PFSK-1 (cell line): ENCODE measurements at regions not wholly inside any gene's neighbourhood (a gene's known extent, or its start where the extent isn't known, plus 50 kb on each side); places are given as distances from the start of the nearest gene placed in this dataset.

ENCODE experiments used
- FOXP2 ChIP-seq: optimal IDR thresholded peaks from 2 replicates; pipeline ENCODE3; 2011; ENCODE audit warnings: borderline replicate concordance, control low read depth, inconsistent platforms; ENCODE audit not compliant: insufficient read depth; ENCODE audit errors: extremely low read length, extremely low read depth
- POLR2AphosphoS5 ChIP-seq: IDR thresholded peaks from 2 replicates; pipeline ENCODE4 v1.6.1; 2012; ENCODE audit warnings: low read depth, mild to moderate bottlenecking, control low read depth, low read length, moderate library complexity
- REST ChIP-seq, 2 experiments: IDR thresholded peaks; 2 replicates each; pipeline versions ENCODE4 v1.6.1 to v1.8.0; 2011 to 2012; ENCODE audit warnings: low read depth in 2 of 2, low read length in 2 of 2, control low read depth in 1 of 2, inconsistent platforms in 1 of 2, mild to moderate bottlenecking in 1 of 2, moderate library complexity in 1 of 2; ENCODE audit not compliant: insufficient read depth in 1 of 2
- SIN3A ChIP-seq: IDR thresholded peaks from 2 replicates; pipeline ENCODE4 v1.6.1; 2012; ENCODE audit warnings: mild to moderate bottlenecking, low read length, moderate library complexity, borderline replicate concordance; ENCODE audit not compliant: insufficient read depth
- TAF1 ChIP-seq: IDR thresholded peaks from 2 replicates; pipeline ENCODE4 v1.6.1; 2012; ENCODE audit warnings: low read length, control low read depth, borderline replicate concordance; ENCODE audit not compliant: insufficient read depth

- TF ChIP-seq TAF1 (no peak), REST (IDR thresholded peaks at IDR 0.05; ENCODE audit: insufficient read depth in 1 of 2, low read depth in 2 of 2, low read length in 2 of 2) (no peak), FOXP2 (no peak), POLR2AphosphoS5 (no peak), SIN3A (no peak)
Observed at GRCh38 chr16:48812856-48813255, 202.9 kb upstream of the N4BP1 start.

- TF ChIP-seq TAF1 = no peak
- TF ChIP-seq FOXP2 = no peak
- no peak for TF ChIP-seq REST (IDR thresholded peaks at IDR 0.05; ENCODE audit: insufficient read depth in 1 of 2, low read depth in 2 of 2, low read length in 2 of 2)
- no peak for TF ChIP-seq SIN3A
- TF ChIP-seq POLR2AphosphoS5 = no peak
Observed at GRCh38 chr16:48811478-48811877, 201.5 kb upstream of the N4BP1 start.

- TF ChIP-seq FOXP2 (no peak), POLR2AphosphoS5 (no peak), TAF1 (no peak), SIN3A (no peak), REST (IDR thresholded peaks at IDR 0.05; ENCODE audit: insufficient read depth in 1 of 2, low read depth in 2 of 2, low read length in 2 of 2) (no peak)
Observed at GRCh38 chr16:48810803-48811453, 200.9 kb upstream of the N4BP1 start.

GRCh38 chr16:48810436-48810802 lies 200.4 kb upstream of the N4BP1 start:
- TF ChIP-seq FOXP2 (no peak), POLR2AphosphoS5 (no peak), REST (IDR thresholded peaks at IDR 0.05; ENCODE audit: insufficient read depth in 1 of 2, low read depth in 2 of 2, low read length in 2 of 2) (no peak), TAF1 (no peak), SIN3A (no peak)
